H1 (cell line): ENCODE measurements at regions not wholly inside any gene's neighbourhood (a gene's known extent, or its start where the extent isn't known, plus 50 kb on each side); places are given as distances from the start of the nearest gene placed in this dataset.

Experiments
- CTCF ChIA-PET: fragments of 300-600 bp; sonication (Branson Sonifier 250); formaldehyde crosslinking; loops from one replicate; lab custom pipeline; 2021; ENCODE audit not compliant: partially characterized antibody; lab: Charles Lee
- POLR2A ChIA-PET: fragments of 300-600 bp; sonication (Branson Sonifier 250); formaldehyde crosslinking; loops from one replicate; lab custom pipeline; 2021; ENCODE audit warnings: inconsistent platforms; ENCODE audit not compliant: partially characterized antibody; lab: Charles Lee
- DNase-seq, 2 experiments: peaks; one replicate each; pipeline versions ENCODE4 v3.0.0 to v3.0.0-alpha.2; 2010 to 2022; ENCODE audit warnings: low spot score in 2 of 2, low read depth in 1 of 2, mixed read lengths in 1 of 2
- FAIRE-seq: peaks from 2 replicates; lab custom pipeline; 2011; peaks lifted over from hg19 to GRCh38; lab: Jason Lieb, UNC
- H2AFZ ChIP-seq: 2 replicates; pipeline ENCODE4 v1.8.1; 2012; ENCODE audit warnings: low read length, inconsistent platforms
- H2AK5ac ChIP-seq: 2 replicates; pipeline ENCODE4 v1.6.1; 2013; ENCODE audit warnings: low read depth, low read length
- H2BK120ac ChIP-seq: replicated peaks from 2 replicates; pipeline ENCODE3; 2013; ENCODE audit warnings: low read depth, low read length, inconsistent platforms
- H2BK12ac ChIP-seq: 2 replicates; pipeline ENCODE4 v1.6.1; 2013; ENCODE audit warnings: low read depth, low read length
- H2BK15ac ChIP-seq: 2 replicates; pipeline ENCODE4 v1.6.1; 2013; ENCODE audit warnings: low read length
- H2BK20ac ChIP-seq: 2 replicates; pipeline ENCODE4 v1.6.1; 2013; ENCODE audit warnings: low read length
- H2BK5ac ChIP-seq: 2 replicates; pipeline ENCODE4 v1.6.1; 2013; ENCODE audit warnings: low read depth, low read length
- H3K14ac ChIP-seq: 2 replicates; pipeline ENCODE4 v1.6.1; 2013; ENCODE audit warnings: inconsistent platforms; ENCODE audit not compliant: insufficient read length
- H3K18ac ChIP-seq: 2 replicates; pipeline ENCODE4 v1.6.1; 2013; ENCODE audit warnings: low read length; ENCODE audit errors: extremely low read depth
- H3K23ac ChIP-seq: 2 replicates; pipeline ENCODE4 v1.6.1; 2013; ENCODE audit warnings: inconsistent platforms; ENCODE audit not compliant: insufficient read length
- H3K23me2 ChIP-seq: 2 replicates; pipeline ENCODE4 v1.6.1; 2013; ENCODE audit warnings: low read depth, low read length
- H3K27ac ChIP-seq: 2 replicates; pipeline ENCODE4 v1.6.1; 2011; ENCODE audit warnings: low read depth, low read length, inconsistent platforms
- H3K27me3 ChIP-seq, 4 experiments: replicated peaks in 1 of 4; 1 replicate in 1 of 4; 2 replicates in 3 of 4; pipeline versions ENCODE4 v1.6.1 to v1.8.1; 2011 to 2013; ENCODE audit warnings: low read length in 3 of 4, mild to moderate bottlenecking in 3 of 4, inconsistent platforms in 2 of 4, mixed read lengths in 2 of 4, moderate library complexity in 1 of 4; ENCODE audit not compliant: control insufficient read depth in 3 of 4, insufficient read depth in 3 of 4; ENCODE audit errors: extremely low read depth in 1 of 4
- H3K36me3 ChIP-seq, 4 experiments: 2 replicates each; pipeline versions ENCODE4 v1.6.1 to v1.8.1; 2011 to 2013; ENCODE audit warnings: mild to moderate bottlenecking in 4 of 4, low read length in 3 of 4, moderate library complexity in 2 of 4, control low read depth in 1 of 4, inconsistent platforms in 1 of 4; ENCODE audit not compliant: insufficient read depth in 4 of 4, control insufficient read depth in 2 of 4
- H3K4ac ChIP-seq: replicated peaks from 2 replicates; pipeline ENCODE3; 2013; ENCODE audit warnings: low read length, low read depth, mixed read lengths, inconsistent platforms; ENCODE audit not compliant: insufficient read length
- H3K4me1 ChIP-seq, 4 experiments: replicated peaks in 1 of 4; 1 replicate in 1 of 4; 2 replicates in 3 of 4; pipeline versions ENCODE4 v1.6.1 to v1.8.1; 2011 to 2013; ENCODE audit warnings: low read length in 3 of 4, inconsistent platforms in 2 of 4, mixed read lengths in 1 of 4; ENCODE audit not compliant: insufficient read depth in 4 of 4, control insufficient read depth in 3 of 4
- H3K4me2 ChIP-seq, 2 experiments: 2 replicates each; pipeline versions ENCODE4 v1.6.1 to v1.8.1; 2011 to 2013; ENCODE audit warnings: low read depth in 2 of 2, low read length in 2 of 2, control low read depth in 1 of 2, inconsistent platforms in 1 of 2, mild to moderate bottlenecking in 1 of 2; ENCODE audit not compliant: insufficient read depth in 1 of 2
- H3K4me3 ChIP-seq, 4 experiments: fragments of 200-600, 300-600 bp in 1 of 4; sonication (generic), shearing (Covaris generic), sonication (Bioruptor Twin) in 1 of 4; 2 replicates each; pipeline versions ENCODE4 v1.5.1 to v1.8.1; 2011 to 2016; ENCODE audit warnings: low read length in 4 of 4, low read depth in 3 of 4, control low read depth in 2 of 4, inconsistent platforms in 2 of 4, mild to moderate bottlenecking in 2 of 4, mixed read lengths in 1 of 4, moderate library complexity in 1 of 4; ENCODE audit not compliant: insufficient read depth in 2 of 4; ENCODE audit errors: extremely low read depth in 1 of 4
- H3K56ac ChIP-seq: replicated peaks from 2 replicates; pipeline ENCODE3; 2013; ENCODE audit warnings: low read depth, mild to moderate bottlenecking, mixed read lengths, low read length, inconsistent platforms; ENCODE audit not compliant: insufficient read length
- H3K79me1 ChIP-seq: 2 replicates; pipeline ENCODE4 v1.6.1; 2013; ENCODE audit warnings: low read depth, low read length, control low read depth
- H3K79me2 ChIP-seq, 2 experiments: 2 replicates each; pipeline versions ENCODE4 v1.6.1 to v1.8.1; 2012 to 2013; ENCODE audit warnings: low read length in 2 of 2, mild to moderate bottlenecking in 2 of 2, inconsistent platforms in 1 of 2; ENCODE audit not compliant: insufficient read depth in 2 of 2, control insufficient read depth in 1 of 2
- H3K9ac ChIP-seq, 4 experiments: replicated peaks in 1 of 4; 1 replicate in 1 of 4; 2 replicates in 3 of 4; pipeline versions ENCODE4 v1.6.1 to v1.8.1; 2011 to 2013; ENCODE audit warnings: low read depth in 3 of 4, low read length in 3 of 4, control low read depth in 2 of 4, mild to moderate bottlenecking in 2 of 4, moderate library complexity in 2 of 4, inconsistent platforms in 1 of 4; ENCODE audit errors: extremely low read depth in 1 of 4
- H3K9me3 ChIP-seq, 2 experiments: 2 replicates each; pipeline versions ENCODE4 v1.6.1 to v1.8.1; 2012 to 2013; ENCODE audit warnings: mild to moderate bottlenecking in 2 of 2, moderate library complexity in 2 of 2, control low read depth in 1 of 2, inconsistent platforms in 1 of 2, low read depth in 1 of 2, low read length in 1 of 2, mixed read lengths in 1 of 2; ENCODE audit not compliant: insufficient read depth in 2 of 2
- H4K20me1 ChIP-seq, 2 experiments: replicated peaks in 1 of 2; 2 replicates each; pipeline versions ENCODE3 to v1.8.1; 2011 to 2013; ENCODE audit warnings: inconsistent platforms in 2 of 2, low read length in 2 of 2, mild to moderate bottlenecking in 1 of 2; ENCODE audit not compliant: insufficient read depth in 2 of 2, control insufficient read depth in 1 of 2
- H4K5ac ChIP-seq: 2 replicates; pipeline ENCODE4 v1.6.1; 2013; ENCODE audit warnings: low read length, low read depth, mixed read lengths, inconsistent platforms; ENCODE audit not compliant: insufficient read length
- H4K8ac ChIP-seq: 2 replicates; pipeline ENCODE4 v1.8.0; 2013; ENCODE audit warnings: mild to moderate bottlenecking, moderate library complexity, low read length, inconsistent platforms; ENCODE audit not compliant: insufficient read depth; ENCODE audit errors: extremely low read depth
- H4K91ac ChIP-seq: replicated peaks from 2 replicates; pipeline ENCODE3; 2013; ENCODE audit warnings: low read length, mixed read lengths, inconsistent platforms; ENCODE audit not compliant: insufficient read length
- ASH2L ChIP-seq: fragments of 200-600, 300-600 bp; sonication (generic); IDR thresholded peaks from one replicate; pipeline ENCODE4 v1.7.1; 2017; ENCODE audit warnings: low read length
- BCL11A ChIP-seq, 2 experiments: IDR thresholded peaks; one replicate each; pipeline ENCODE4 v1.6.1; 2011; ENCODE audit warnings: low read depth in 2 of 2, low read length in 2 of 2, mild to moderate bottlenecking in 2 of 2
- CBX8 ChIP-seq: fragments of 300-800, 300-1000 bp; sonication (generic); IDR thresholded peaks from 2 replicates; pipeline ENCODE4 v1.7.1; 2016; ENCODE audit warnings: low read depth, low read length, borderline replicate concordance
- CHD2 ChIP-seq: IDR thresholded peaks from 2 replicates; pipeline ENCODE4 v1.6.1; 2012; ENCODE audit warnings: low read length, improper control_type of control experiment
- GABPA ChIP-seq: IDR thresholded peaks from 2 replicates; pipeline ENCODE4 v1.6.1; 2011; ENCODE audit warnings: mild to moderate bottlenecking, low read length, moderate library complexity, borderline replicate concordance; ENCODE audit not compliant: insufficient read depth
- HDAC6 ChIP-seq: IDR thresholded peaks from one replicate; pipeline ENCODE4 v1.7.1; 2012; ENCODE audit warnings: low read depth, mild to moderate bottlenecking, inconsistent platforms, low read length, moderate library complexity
- KDM4A ChIP-seq: IDR thresholded peaks from one replicate; pipeline ENCODE4 v1.7.1; 2012; ENCODE audit warnings: low read depth, mild to moderate bottlenecking, moderate library complexity, low read length, inconsistent platforms; ENCODE audit not compliant: severe bottlenecking
- RNF2 ChIP-seq: fragments of 200-900, 300-1000 bp; sonication (generic); IDR thresholded peaks from 2 replicates; pipeline ENCODE4 v1.7.1; 2016; ENCODE audit warnings: borderline replicate concordance, low read depth, mild to moderate bottlenecking, antibody characterized with exemption, low read length; ENCODE audit not compliant: poor library complexity, severe bottlenecking; ENCODE audit errors: missing control alignments
- SAP30 ChIP-seq: fragments of 300-600 bp; sonication (generic); IDR thresholded peaks from 2 replicates; pipeline ENCODE4 v1.7.1; 2012; ENCODE audit warnings: low read length, moderate library complexity, mild to moderate bottlenecking, inconsistent platforms; ENCODE audit not compliant: insufficient read depth, insufficient replicate concordance
- SIRT6 ChIP-seq: IDR thresholded peaks from one replicate; pipeline ENCODE4 v1.7.1; 2012; ENCODE audit warnings: low read length, inconsistent platforms
- SIX5 ChIP-seq: IDR thresholded peaks from 2 replicates; pipeline ENCODE4 v1.6.1; 2011; ENCODE audit warnings: mild to moderate bottlenecking, low read depth, low read length
- SP2 ChIP-seq: IDR thresholded peaks from 2 replicates; pipeline ENCODE4 v1.6.1; 2012; ENCODE audit warnings: mild to moderate bottlenecking, low read length, inconsistent platforms
- TBP ChIP-seq: IDR thresholded peaks from 2 replicates; pipeline ENCODE4 v1.6.1; 2011; ENCODE audit warnings: low read depth, low read length, improper control_type of control experiment
- YY1 ChIP-seq: IDR thresholded peaks from 2 replicates; pipeline ENCODE4 v1.6.1; 2011; ENCODE audit warnings: low read depth, mild to moderate bottlenecking, low read length
- WGBS, 2 experiments: shearing (Covaris generic) in 1 of 2; methylation state at CpG; one replicate each; pipeline versions ENCODE4 v1.1.6 to v1.1.7; 2013 to 2015; ENCODE audit warnings: low lambda C conversion rate in 2 of 2, mixed read lengths in 2 of 2, inconsistent platforms in 1 of 2, low coverage in 1 of 2, missing lambda C conversion rate in 1 of 2; ENCODE audit not compliant: insufficient replicate concordance in 2 of 2, insufficient coverage in 1 of 2, insufficient read length in 1 of 2; ENCODE audit errors: extremely low coverage in 1 of 2, missing lambda C conversion rate in 1 of 2; 5-methylcytosine and 5-hydroxymethylcytosine counted together
- TF ChIP-seq, protein P1 (sequence below): IDR thresholded peaks from 2 replicates; pipeline ENCODE4 v1.6.1; 2011; ENCODE audit warnings: low read length, improper control_type of control experiment

GRCh38 chr13:79725841-79726240 is 244.9 kb downstream of the NDFIP2 start:
- Histone ChIP-seq H3K79me2 (no peaks in the 10 kb centered on the region), H4K5ac (no peak overlapping the region), H3K4me3 (no peak overlapping the region), H3K56ac (no peak overlapping the region), H3K79me1 (no peaks in the 10 kb centered on the region), H3K4me2 (no peak overlapping the region), H3K4me1 (no peaks in the 10 kb centered on the region; a peak in 1 of 7 replicates), H3K14ac (no peak overlapping the region), H2BK5ac (no peak overlapping the region), H2AK5ac (no peak overlapping the region), H4K20me1 (no peaks in the 10 kb centered on the region), H3K27me3 (no peaks in the 10 kb centered on the region), H3K9ac (no peak overlapping the region), H2BK15ac (no peak overlapping the region), H3K23me2 (no peaks in the 10 kb centered on the region), H3K36me3 (no peaks in the 10 kb centered on the region), H2BK12ac (no peak overlapping the region), H2AFZ (no peak overlapping the region), H2BK120ac (no peak overlapping the region), H2BK20ac (no peak overlapping the region), H3K23ac (no peak overlapping the region), H3K27ac (no peak overlapping the region), H3K4ac (no peak overlapping the region), H3K9me3 (no peaks in the 10 kb centered on the region), H3K18ac (no peak overlapping the region), H4K8ac (no peak overlapping the region), H4K91ac (no peak overlapping the region)
- WGBS, 2 experiments: 100% methylated on average over 1 of the region's 1 CpG; no CpG with 5 or more reads in 1 of the 2 experiments
- ChIA-PET CTCF (no interaction called here), POLR2A (no interaction called here)
- DNase-seq: no peak
- FAIRE-seq: no peak
- TF ChIP-seq TBP: no peak
- no peak for TF ChIP-seq BCL11A (IDR thresholded peaks at IDR 0.05; ENCODE audit: low read depth in 2 of 2, low read length in 2 of 2)
- no peak for TF ChIP-seq CBX8
- no peak for TF ChIP-seq HDAC6
- TF ChIP-seq CHD2: no peak
- no peak for TF ChIP-seq SP2
- no peak for TF ChIP-seq RNF2
- TF ChIP-seq SIX5: no peak
- TF ChIP-seq ASH2L: no peak
- TF ChIP-seq, protein P1, sequence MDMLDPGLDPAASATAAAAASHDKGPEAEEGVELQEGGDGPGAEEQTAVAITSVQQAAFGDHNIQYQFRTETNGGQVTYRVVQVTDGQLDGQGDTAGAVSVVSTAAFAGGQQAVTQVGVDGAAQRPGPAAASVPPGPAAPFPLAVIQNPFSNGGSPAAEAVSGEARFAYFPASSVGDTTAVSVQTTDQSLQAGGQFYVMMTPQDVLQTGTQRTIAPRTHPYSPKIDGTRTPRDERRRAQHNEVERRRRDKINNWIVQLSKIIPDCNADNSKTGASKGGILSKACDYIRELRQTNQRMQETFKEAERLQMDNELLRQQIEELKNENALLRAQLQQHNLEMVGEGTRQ: no peak
- TF ChIP-seq KDM4A: no peak
- TF ChIP-seq YY1: no peak
- no peak for TF ChIP-seq SIRT6
- no peak for TF ChIP-seq SAP30
- no peak for TF ChIP-seq GABPA
